22Rv1 (cell line): ENCODE measurements at regions not wholly inside any gene's neighbourhood (a gene's known extent, or its start where the extent isn't known, plus 50 kb on each side); places are given as distances from the start of the nearest gene placed in this dataset.

Experiments used
- CTCF ChIP-seq: fragments of 450-650 bp; IDR thresholded peaks from 2 replicates; pipeline ENCODE4 v1.5.1; 2017; ENCODE audit warnings: mild to moderate bottlenecking
- ZFX ChIP-seq: fragments of 450-650 bp; IDR thresholded peaks from 2 replicates; pipeline ENCODE4 v1.6.1; 2017; ENCODE audit warnings: antibody characterized with exemption, borderline replicate concordance

GRCh38 chr1:199152676-199153075 is 513.8 kb downstream of the PTPRC start:
- TF ChIP-seq CTCF (no peak), ZFX (no peak)
